Gastroesophageal sphincter (tissue), 4 donors: ENCODE measurements at regions not wholly inside any gene's neighbourhood (a gene's known extent, or its start where the extent isn't known, plus 50 kb on each side); places are given as distances from the start of the nearest gene placed in this dataset.
"Not testable (repeated sequence)": the region's sequence is repeated elsewhere in the genome, so short reads cannot be mapped to it uniquely, and the experiment has no call there.

ENCODE experiments used
- ATAC-seq: fragments of 150-250 bp; one replicate; pipeline ENCODE4 v1.9.1; 2016; ENCODE audit warnings: mild to moderate bottlenecking, moderate library complexity
- H3K27ac ChIP-seq, 4 donors: fragments of 200-600 bp; sonication (generic) in 3 of 4; 1 replicate in 3 of 4; 2 replicates in 1 of 4; pipeline ENCODE4 v1.5.1; 2016 to 2019
- H3K27me3 ChIP-seq: fragments of 200-600 bp; sonication (generic); one replicate; pipeline ENCODE4 v1.5.1; 2019
- H3K36me3 ChIP-seq, 2 donors: fragments of 200-600 bp; sonication (generic); one replicate each; pipeline ENCODE4 v1.5.1; 2019; ENCODE audit warnings: control low read depth in 1 of 2
- H3K4me1 ChIP-seq, 3 donors: fragments of 200-600 bp; sonication (generic); 1 replicate in 2 of 3; 2 replicates in 1 of 3; pipeline ENCODE4 v1.5.1; 2016 to 2019; ENCODE audit warnings: control low read depth in 2 of 3
- H3K4me3 ChIP-seq, 2 donors: fragments of 200-600 bp; sonication (generic); one replicate each; pipeline ENCODE4 v1.5.1; 2019; ENCODE audit warnings: mild to moderate bottlenecking in 1 of 2, moderate library complexity in 1 of 2
- H3K9me3 ChIP-seq, 3 donors: fragments of 200-600 bp; sonication (generic); one replicate each; pipeline ENCODE4 v1.5.1; 2017 to 2019; ENCODE audit warnings: control low read depth in 2 of 3
- CTCF ChIP-seq, 4 experiments: fragments of 200-600 bp in 2 of 4; fragments of 450-650 bp in 2 of 4; sonication (generic) in 1 of 4; IDR thresholded peaks; one replicate each; pipeline ENCODE4 v1.5.1; 2017 to 2019; ENCODE audit warnings: antibody characterized with exemption in 4 of 4, mild to moderate bottlenecking in 2 of 4, moderate library complexity in 2 of 4
- EP300 ChIP-seq: sonication (generic); formaldehyde crosslinking; IDR thresholded peaks from one replicate; pipeline ENCODE4 v1.6.1; 2017; ENCODE audit warnings: antibody characterized with exemption, mild to moderate bottlenecking
- POLR2A ChIP-seq, 2 donors: fragments of 450-650 bp; IDR thresholded peaks; one replicate each; pipeline ENCODE4 v1.6.1; 2017; ENCODE audit warnings: antibody characterized with exemption in 2 of 2, mild to moderate bottlenecking in 2 of 2, moderate library complexity in 1 of 2
- POLR2AphosphoS5 ChIP-seq: sonication (generic); formaldehyde crosslinking; IDR thresholded peaks from one replicate; pipeline ENCODE4 v1.6.1; 2017; ENCODE audit warnings: antibody characterized with exemption
- WGBS, 2 donors: methylation state at CpG; one replicate each; pipeline ENCODE4 v1.1.5; 2018; ENCODE audit warnings: low coverage in 1 of 2; 5-methylcytosine and 5-hydroxymethylcytosine counted together

GRCh38 chr6:155629652-155630051 is 174.0 kb upstream of the NOX3 start:
- TF ChIP-seq EP300 (no peak), POLR2AphosphoS5 (no peak), CTCF (IDR thresholded peaks at IDR 0.05) (no peak), POLR2A (IDR thresholded peaks at IDR 0.05) (no peak)
- Histone ChIP-seq H3K27ac (no peak overlapping the region), H3K4me3 (no peak overlapping the region), H3K4me1 (no peaks in the 10 kb centered on the region), H3K36me3 (no peaks in the 10 kb centered on the region), H3K27me3 (no peaks in the 10 kb centered on the region), H3K9me3 (no peaks in the 10 kb centered on the region)
- WGBS, 2 donors = 67 to 94% methylated on average over 3 to 6 of the region's 6 CpGs
- ATAC-seq = no peak

- TF ChIP-seq POLR2A (IDR thresholded peaks at IDR 0.05) = no peak
- no peak for TF ChIP-seq EP300
- no peak for TF ChIP-seq CTCF (IDR thresholded peaks at IDR 0.05)
- no peak for TF ChIP-seq POLR2AphosphoS5
- no peak for ATAC-seq
- 75 to 88% methylated on average over 5 to 7 of the region's 7 CpGs for WGBS, 2 donors
Measured at GRCh38 chr6:155628306-155628705, 172.7 kb upstream of the NOX3 start.

GRCh38 chr6:155627722-155628212 is 172.1 kb upstream of the NOX3 start:
- H3K9me3 ChIP-seq, H3K36me3 ChIP-seq, H3K27ac ChIP-seq, H3K4me3 ChIP-seq, ATAC-seq, H3K27me3 ChIP-seq, H3K4me1 ChIP-seq: not testable (repeated sequence)
- 39 to 87% methylated on average over 2 to 4 of the region's 4 CpGs for WGBS, 2 donors

More at GRCh38 chr6:155628306-155628705, 172.7 kb upstream of the NOX3 start:
- H3K27me3 ChIP-seq = no peaks in the 10 kb centered on the region
- H3K27ac ChIP-seq = no peak overlapping the region
- no peak overlapping the region for H3K4me3 ChIP-seq
- H3K9me3 ChIP-seq = no peaks in the 10 kb centered on the region
- H3K36me3 ChIP-seq = no peaks in the 10 kb centered on the region
- H3K4me1 ChIP-seq = no peaks in the 10 kb centered on the region

- Histone ChIP-seq H3K4me1 (no peaks in the 10 kb centered on the region), H3K36me3 (no peaks in the 10 kb centered on the region), H3K9me3 (no peaks in the 10 kb centered on the region), H3K4me3 (no peak overlapping the region), H3K27ac (no peak overlapping the region), H3K27me3 (no peaks in the 10 kb centered on the region)
- 66 to 75% methylated on average over 2 of the region's 2 CpGs for WGBS, 2 donors
- ATAC-seq = no peak
- no peak for TF ChIP-seq CTCF (IDR thresholded peaks at IDR 0.05)
- TF ChIP-seq POLR2AphosphoS5 = no peak
- no peak for TF ChIP-seq EP300
- no peak for TF ChIP-seq POLR2A (IDR thresholded peaks at IDR 0.05)
Measured at GRCh38 chr6:155623450-155624178, 168.0 kb upstream of the NOX3 start.

- H3K9me3 ChIP-seq = peaks cover 0 to 55% (median 0%) of the 10 kb centered on the region in 3 donors
Measured at GRCh38 chr6:155614606-155615005, 159.0 kb upstream of the NOX3 start.

More at GRCh38 chr6:155614606-155615005, 159.0 kb upstream of the NOX3 start:
- 74 to 90% methylated on average over 2 to 4 of the region's 4 CpGs for WGBS, 2 donors
- Histone ChIP-seq H3K27ac (no peak overlapping the region), H3K4me1 (no peaks in the 10 kb centered on the region), H3K4me3 (no peak overlapping the region), H3K27me3 (no peaks in the 10 kb centered on the region), H3K36me3 (no peaks in the 10 kb centered on the region)
- ATAC-seq = no peak
- no peak for TF ChIP-seq POLR2A (IDR thresholded peaks at IDR 0.05)
- TF ChIP-seq CTCF (IDR thresholded peaks at IDR 0.05) = no peak
- TF ChIP-seq EP300 = no peak
- TF ChIP-seq POLR2AphosphoS5 = no peak
